ENCODE measurements at regions not wholly inside any gene's neighbourhood (a gene's known extent, or its start where the extent isn't known, plus 50 kb on each side); places are given as distances from the start of the nearest gene placed in this dataset.

GRCh38 chr20:22909436-22909835, 125.7 kb upstream of the SSTR4 start:
- POLR2A ChIA-PET: no interaction called here
- no peak overlapping the region for H3K4me3 ChIP-seq
- DNase-seq (ENCODE audit: low read depth in 1 of 2, low spot score in 1 of 2): no peak
- CTCF ChIA-PET: interaction anchor here (0.6 to 2.5 kb wide), 4 partner anchors 10 to 323 kb away, joined by 3 to 10 read pairs (median 7); no protein-coding TSS in a partner anchor
- H3K9me3 ChIP-seq: no peaks in the 10 kb centered on the region
- H3K4me2 ChIP-seq: no peak overlapping the region
- H3K4me1 ChIP-seq: no peaks in the 10 kb centered on the region
- ATAC-seq: no peak
- peak; percentile 32 for FAIRE-seq
- H3K27ac ChIP-seq: no peak overlapping the region
- no peak for TF ChIP-seq RARB (CRISPR knock-in tag; IDR thresholded peaks at IDR 0.05)
- no peak for TF ChIP-seq REST (IDR thresholded peaks at IDR 0.05)
- TF ChIP-seq CEBPB (IDR thresholded peaks at IDR 0.05): no peak
- TF ChIP-seq KDM1A (IDR thresholded peaks at IDR 0.05; ENCODE audit: low read depth): no peak
- TF ChIP-seq NR3C1 (IDR thresholded peaks at IDR 0.05): no peak
- no peak for TF ChIP-seq ZSCAN20 (CRISPR knock-in tag; IDR thresholded peaks at IDR 0.05)
- no peak for TF ChIP-seq CBX2 (IDR thresholded peaks at IDR 0.05; ENCODE audit: borderline replicate concordance, low read depth)
- no peak for TF ChIP-seq ZFP36 (IDR thresholded peaks at IDR 0.05; ENCODE audit: borderline replicate concordance, partially characterized antibody)
- TF ChIP-seq CBX8 (IDR thresholded peaks at IDR 0.05): no peak
- TF ChIP-seq SREBF2 (IDR thresholded peaks at IDR 0.05): no peak
- TF ChIP-seq JUNB (IDR thresholded peaks at IDR 0.05): no peak
- no peak for TF ChIP-seq HES2 (IDR thresholded peaks at IDR 0.05)
- TF ChIP-seq RCOR1 (IDR thresholded peaks at IDR 0.05; ENCODE audit: low read depth, low read length): no peak
- TF ChIP-seq JUN (IDR thresholded peaks at IDR 0.05): no peak
- TF ChIP-seq TP53 (CRISPR knock-in tag; IDR thresholded peaks at IDR 0.05): no peak
- no peak for TF ChIP-seq NFE2L2 (conservative IDR thresholded peaks at IDR 0.05; ENCODE audit: low read length)
- TF ChIP-seq NPAS2 (CRISPR knock-in tag; IDR thresholded peaks at IDR 0.05; ENCODE audit: borderline replicate concordance): no peak
- no peak for TF ChIP-seq RFX5 (IDR thresholded peaks at IDR 0.05)
- no peak for TF ChIP-seq BHLHE40 (IDR thresholded peaks at IDR 0.05; ENCODE audit: low read depth, low read length)

- ATAC-seq (peak in 1 of 2 experiments; percentile 24; a peak in 1 of 6 replicates), DNase-seq (ENCODE audit: low read depth in 1 of 2, low spot score in 1 of 2) (no peak), FAIRE-seq (no peak)
- 0 out of 6 replicates have a peak overlapping the region, but pooled peaks of 1 of the 2 experiments have one; percentile 4 for H3K27ac ChIP-seq
- 46% methylated on average over 7 of the region's 7 CpGs for WGBS (ENCODE audit: missing lambda C conversion rate)
- POLR2A ChIA-PET: no interaction called here
- TF ChIP-seq SREBF2 (IDR thresholded peaks at IDR 0.05): no peak
- no peak for TF ChIP-seq RCOR1 (IDR thresholded peaks at IDR 0.05; ENCODE audit: low read depth, low read length)
- TF ChIP-seq CBX2 (IDR thresholded peaks at IDR 0.05; ENCODE audit: borderline replicate concordance, low read depth): no peak
- TF ChIP-seq EHF (CRISPR knock-in tag; IDR thresholded peaks at IDR 0.05): no peak
- TF ChIP-seq POLR2AphosphoS2 (conservative IDR thresholded peaks at IDR 0.05; ENCODE audit: low read length): no peak
- TF ChIP-seq HMGXB4 (CRISPR knock-in tag; IDR thresholded peaks at IDR 0.05; ENCODE audit: borderline replicate concordance): no peak
- no peak for TF ChIP-seq PHF8 (IDR thresholded peaks at IDR 0.05; ENCODE audit: borderline replicate concordance, low read depth)
- TF ChIP-seq JUNB (IDR thresholded peaks at IDR 0.05): no peak
- TF ChIP-seq CHD2 (IDR thresholded peaks at IDR 0.05; ENCODE audit: low read length, partially characterized antibody): no peak
- no peak for TF ChIP-seq HOXB5 (CRISPR knock-in tag; IDR thresholded peaks at IDR 0.05)
- no peak for TF ChIP-seq CTCF (IDR thresholded peaks at IDR 0.05)
- TF ChIP-seq FOXS1 (CRISPR knock-in tag; IDR thresholded peaks at IDR 0.05): no peak
- no peak for TF ChIP-seq RNF2 (IDR thresholded peaks at IDR 0.05; ENCODE audit: borderline replicate concordance, low read depth)
- no peak for TF ChIP-seq EHMT2 (IDR thresholded peaks at IDR 0.05; ENCODE audit: low read depth)
- TF ChIP-seq SMC3 (IDR thresholded peaks at IDR 0.05): no peak
- no peak for TF ChIP-seq HOXA7 (CRISPR knock-in tag; IDR thresholded peaks at IDR 0.05)
- no peak for TF ChIP-seq ZC3H11A (IDR thresholded peaks at IDR 0.05)
- CTCF ChIA-PET: interaction anchor here (0.8 to 2.5 kb wide), 8 partner anchors 9 to 430 kb away, joined by 3 to 10 read pairs (median 4); no protein-coding TSS in a partner anchor
- no peak overlapping the region for H3K4me3 ChIP-seq
- H3K4me2 ChIP-seq: no peak overlapping the region
- no peaks in the 10 kb centered on the region for H3K9me3 ChIP-seq
- H3K4me1 ChIP-seq: no peaks in the 10 kb centered on the region
Measured at GRCh38 chr20:22910287-22910852, 124.7 kb upstream of the SSTR4 start.
